HG03439 (cell line): ENCODE measurements at regions not wholly inside any gene's neighbourhood (a gene's known extent, or its start where the extent isn't known, plus 50 kb on each side); places are given as distances from the start of the nearest gene placed in this dataset.

Experiments
- ATAC-seq: cut with Tn5 transposase; IDR thresholded peaks from one replicate; pipeline ENCODE4 v1.9.1; 2021; ENCODE audit warnings: mild to moderate bottlenecking, moderate library complexity; ENCODE audit not compliant: unreplicated experiment

GRCh38 chr19:29098091-29098490 is 114.9 kb downstream of the UQCRFS1 start:
- ATAC-seq, result no peak

- no peak for ATAC-seq
Measured at GRCh38 chr19:29096896-29097295, 116.1 kb downstream of the UQCRFS1 start.

GRCh38 chr19:29093553-29093908 is 119.4 kb downstream of the UQCRFS1 start:
- no peak for ATAC-seq

GRCh38 chr19:29092712-29093552 is 120.0 kb downstream of the UQCRFS1 start:
- no peak for ATAC-seq

- no peak for ATAC-seq
Measured at GRCh38 chr19:29090783-29091526, 122.0 kb downstream of the UQCRFS1 start.

- no peak for ATAC-seq
Measured at GRCh38 chr19:29089315-29089870, 123.6 kb downstream of the UQCRFS1 start.

- no peak for ATAC-seq
Measured at GRCh38 chr19:29088761-29089160, 124.2 kb downstream of the UQCRFS1 start.

- no peak for ATAC-seq
Measured at GRCh38 chr19:29086646-29087045, 126.3 kb downstream of the UQCRFS1 start.

GRCh38 chr19:29086182-29086581 is 126.8 kb downstream of the UQCRFS1 start:
- no peak for ATAC-seq

- no peak for ATAC-seq
Measured at GRCh38 chr19:29085630-29086029, 127.3 kb downstream of the UQCRFS1 start.

- no peak for ATAC-seq
Measured at GRCh38 chr19:29085206-29085605, 127.7 kb downstream of the UQCRFS1 start.

- no peak for ATAC-seq
Measured at GRCh38 chr19:29084266-29084665, 128.7 kb downstream of the UQCRFS1 start.

- no peak for ATAC-seq
Measured at GRCh38 chr19:29083863-29084262, 129.1 kb downstream of the UQCRFS1 start.

GRCh38 chr19:29079356-29080032 is 133.5 kb downstream of the UQCRFS1 start:
- no peak for ATAC-seq

- no peak for ATAC-seq
Measured at GRCh38 chr19:29076963-29077362, 136.0 kb downstream of the UQCRFS1 start.

- ATAC-seq, result no peak
Measured at GRCh38 chr19:29076161-29076560, 136.8 kb downstream of the UQCRFS1 start.

GRCh38 chr19:29075149-29075548 is 137.8 kb downstream of the UQCRFS1 start:
- ATAC-seq, result no peak

- ATAC-seq, result no peak
Measured at GRCh38 chr19:29074579-29074978, 138.4 kb downstream of the UQCRFS1 start.

GRCh38 chr19:29067831-29068230 is 145.1 kb downstream of the UQCRFS1 start:
- ATAC-seq, result no peak

- no peak for ATAC-seq
Measured at GRCh38 chr19:29062475-29063435, 150.2 kb downstream of the UQCRFS1 start.
